ENCODE measurements at regions not wholly inside any gene's neighbourhood (a gene's known extent, or its start where the extent isn't known, plus 50 kb on each side); places are given as distances from the start of the nearest gene placed in this dataset.
A peak's percentile ranks its signal among the peaks of the same experiment; 100 is the strongest.

GRCh38 chr14:34030864-34031263, 80.0 kb upstream of the EGLN3 start:
- no peak for TF ChIP-seq CREB1 (CRISPR knock-in tag; IDR thresholded peaks at IDR 0.05)
- TF ChIP-seq GABPB1 (CRISPR knock-in tag; IDR thresholded peaks at IDR 0.05): peak; percentile 17; the same call in 1 of the 2 replicates
- TF ChIP-seq ATF3 (CRISPR knock-in tag; conservative IDR thresholded peaks at IDR 0.05): no peak
- DNase-seq (ENCODE audit: low spot score): no peak

GRCh38 chr14:34029921-34030334, 79.1 kb upstream of the EGLN3 start:
- TF ChIP-seq RELA (CRISPR knock-in tag; IDR thresholded peaks at IDR 0.05; ENCODE audit: borderline replicate concordance) (no peak), ZNF263 (CRISPR knock-in tag; IDR thresholded peaks at IDR 0.05; ENCODE audit: low read depth) (no peak)
- 0 out of 2 replicates have a peak, but pooled peaks cover 4% of the 10 kb centered on the region for H3K9me3 Mint-ChIP-seq
- H3K4me3 Mint-ChIP-seq: no peak overlapping the region
- ChIA-PET POLR2A (no interaction called here), CTCF (interaction anchor here (0.6 to 2.4 kb wide), 2 partner anchors 37 to 68 kb away, joined by 4 to 12 read pairs; no protein-coding TSS in a partner anchor)
- ATAC-seq (peak; percentile 52), DNase-seq (ENCODE audit: low spot score) (peak; percentile 14)
- H3K27ac Mint-ChIP-seq: no peak overlapping the region
- H3K36me3 Mint-ChIP-seq: no peaks in the 10 kb centered on the region
- H3K4me1 Mint-ChIP-seq: peaks cover 3% of the 10 kb centered on the region
- H3K27me3 Mint-ChIP-seq (ENCODE audit: low read depth): no peaks in the 10 kb centered on the region

More at GRCh38 chr14:34030864-34031263, 80.0 kb upstream of the EGLN3 start:
- ChIA-PET POLR2A (no interaction called here), CTCF (interaction anchor here (2.2 to 2.4 kb wide), 2 partner anchors 67 to 182 kb away, joined by 7 to 12 read pairs; no protein-coding TSS in a partner anchor)
- Mint-ChIP-seq H3K9me3 (0 out of 2 replicates have a peak, but pooled peaks cover 4% of the 10 kb centered on the region), H3K36me3 (no peaks in the 10 kb centered on the region), H3K27me3 (ENCODE audit: low read depth) (no peaks in the 10 kb centered on the region), H3K27ac (no peak overlapping the region), H3K4me3 (no peak overlapping the region), H3K4me1 (peaks cover 3% of the 10 kb centered on the region)
- ATAC-seq: no peak

GRCh38 chr14:34027990-34028495, 77.2 kb upstream of the EGLN3 start:
- ChIA-PET CTCF (no interaction called here), POLR2A (interaction anchor here (0.5 kb wide), 1 partner anchor 509 kb away, joined by 3 read pairs; no protein-coding TSS in a partner anchor)
- Mint-ChIP-seq H3K36me3 (no peaks in the 10 kb centered on the region), H3K4me3 (no peak overlapping the region), H3K27ac (no peak overlapping the region), H3K27me3 (ENCODE audit: low read depth) (no peaks in the 10 kb centered on the region), H3K9me3 (0 out of 2 replicates have a peak, but pooled peaks cover 4% of the 10 kb centered on the region), H3K4me1 (peaks cover 3% of the 10 kb centered on the region)
- TF ChIP-seq USF1 (CRISPR knock-in tag; IDR thresholded peaks at IDR 0.05) (no peak), ZNF396 (CRISPR knock-in tag; IDR thresholded peaks at IDR 0.05; ENCODE audit: borderline replicate concordance) (no peak), SP1 (CRISPR knock-in tag; conservative IDR thresholded peaks at IDR 0.05) (no peak), KAT7 (CRISPR knock-in tag; IDR thresholded peaks at IDR 0.05; ENCODE audit: borderline replicate concordance) (no peak), ZNF219 (CRISPR knock-in tag; IDR thresholded peaks at IDR 0.05; ENCODE audit: borderline replicate concordance) (no peak), EMX1 (CRISPR knock-in tag; IDR thresholded peaks at IDR 0.05) (no peak), SMAD3 (CRISPR knock-in tag; IDR thresholded peaks at IDR 0.05; ENCODE audit: borderline replicate concordance) (no peak), FOXP4 (CRISPR knock-in tag; IDR thresholded peaks at IDR 0.05) (no peak), ZNF263 (CRISPR knock-in tag; IDR thresholded peaks at IDR 0.05; ENCODE audit: low read depth) (no peak), E2F1 (CRISPR knock-in tag; IDR thresholded peaks at IDR 0.05) (no peak), NFATC4 (CRISPR knock-in tag; IDR thresholded peaks at IDR 0.05) (no peak), IRF1 (CRISPR knock-in tag; IDR thresholded peaks at IDR 0.05) (no peak)
- ATAC-seq: no peak
- no peak for DNase-seq (ENCODE audit: low spot score)
